ENCODE measurements at regions not wholly inside any gene's neighbourhood (a gene's known extent, or its start where the extent isn't known, plus 50 kb on each side); places are given as distances from the start of the nearest gene placed in this dataset.

GRCh38 chr2:128379021-128380015 lies 60.6 kb upstream of the HS6ST1 start (continued):
- TF ChIP-seq ZSCAN5A (CRISPR knock-in tag; IDR thresholded peaks at IDR 0.05; ENCODE audit: borderline replicate concordance), result no peak
- no peak for TF ChIP-seq ZBTB26 (CRISPR knock-in tag; IDR thresholded peaks at IDR 0.05; ENCODE audit: borderline replicate concordance)
- 0 out of 2 replicates have a peak, but pooled peaks have one; percentile 20 for TF ChIP-seq CBFB (CRISPR knock-in tag; IDR thresholded peaks at IDR 0.05)
- TF ChIP-seq ZNF597 (CRISPR knock-in tag; IDR thresholded peaks at IDR 0.05), result no peak
- no peak for TF ChIP-seq HNRNPK (IDR thresholded peaks at IDR 0.05; ENCODE audit: low read depth, low read length, poor library complexity, severe bottlenecking)
- TF ChIP-seq CSRNP1 (CRISPR knock-in tag; IDR thresholded peaks at IDR 0.05), result no peak
- peak; percentile 42; the same call in 1 of the 2 replicates for TF ChIP-seq NCOR1 (IDR thresholded peaks at IDR 0.05; ENCODE audit: borderline replicate concordance, low read length)
- TF ChIP-seq ZNF75D (CRISPR knock-in tag; IDR thresholded peaks at IDR 0.05; ENCODE audit: borderline replicate concordance), result no peak
- no peak for TF ChIP-seq ATAD3A (CRISPR knock-in tag; IDR thresholded peaks at IDR 0.05)
- TF ChIP-seq ZNF510 (CRISPR knock-in tag; IDR thresholded peaks at IDR 0.05; ENCODE audit: low read depth), result no peak
- TF ChIP-seq NR3C1 (CRISPR knock-in tag; IDR thresholded peaks at IDR 0.05), result no peak
- no peak for TF ChIP-seq ZNF407 (CRISPR knock-in tag; IDR thresholded peaks at IDR 0.05; ENCODE audit: not compliant biosample characterization)
- 0 out of 4 replicates have a peak, but pooled peaks of 1 of the 2 experiments have one; percentile 24 for TF ChIP-seq KLF16 (CRISPR knock-in tag; IDR thresholded peaks at IDR 0.05)
